ENCODE measurements at regions not wholly inside any gene's neighbourhood (a gene's known extent, or its start where the extent isn't known, plus 50 kb on each side); places are given as distances from the start of the nearest gene placed in this dataset.
"Not testable (repeated sequence)": the region's sequence is repeated elsewhere in the genome, so short reads cannot be mapped to it uniquely, and the experiment has no call there.

GRCh38 chr1:147071142-147071541, 101.1 kb downstream of the PRKAB2 start:
- no peak for DNase-seq (ENCODE audit: low read depth, low spot score)

GRCh38 chr1:147062956-147063355, 109.3 kb downstream of the PRKAB2 start:
- no peak for DNase-seq (ENCODE audit: low read depth, low spot score)

GRCh38 chr1:147061880-147062279, 110.4 kb downstream of the PRKAB2 start:
- DNase-seq (ENCODE audit: low read depth, low spot score), result not testable (repeated sequence)

GRCh38 chr1:147053269-147053668, 115.1 kb downstream of the NBPF12 start:
- no peak for DNase-seq (ENCODE audit: low read depth, low spot score)

- no peak for DNase-seq (ENCODE audit: low read depth, low spot score)
Observed at GRCh38 chr1:147052677-147053076, 114.6 kb downstream of the NBPF12 start.

- no peak for DNase-seq (ENCODE audit: low read depth, low spot score)
Observed at GRCh38 chr1:147052143-147052542, 114.0 kb downstream of the NBPF12 start.

GRCh38 chr1:147051136-147051535, 113.0 kb downstream of the NBPF12 start:
- no peak for DNase-seq (ENCODE audit: low read depth, low spot score)

GRCh38 chr1:147050654-147051053, 112.5 kb downstream of the NBPF12 start:
- no peak for DNase-seq (ENCODE audit: low read depth, low spot score)

- not testable (repeated sequence) for DNase-seq (ENCODE audit: low read depth, low spot score)
Observed at GRCh38 chr1:147046863-147047394, 108.8 kb downstream of the NBPF12 start.

GRCh38 chr1:147046189-147046862, 108.2 kb downstream of the NBPF12 start:
- no peak for DNase-seq (ENCODE audit: low read depth, low spot score)
